Astrocyte of the spinal cord (primary cell): ENCODE measurements at regions not wholly inside any gene's neighbourhood (a gene's known extent, or its start where the extent isn't known, plus 50 kb on each side); places are given as distances from the start of the nearest gene placed in this dataset.
"Not testable (repeated sequence)": the region's sequence is repeated elsewhere in the genome, so short reads cannot be mapped to it uniquely, and the experiment has no call there.

Experiments used
- DNase-seq: peaks from one replicate; pipeline ENCODE4 v3.0.0; 2011; ENCODE audit warnings: low read depth, low spot score
- H3K4me3 ChIP-seq: 2 replicates; pipeline ENCODE4 v1.5.1; 2011; ENCODE audit warnings: low read depth, mild to moderate bottlenecking, low read length, moderate library complexity
- CTCF ChIP-seq: IDR thresholded peaks from 2 replicates; pipeline ENCODE4 v1.5.1; 2012; ENCODE audit warnings: low read depth, mild to moderate bottlenecking, low read length, inconsistent platforms
- in situ Hi-C: cut with HindIII; loops from 2 replicates; pipeline ENCODE4 v1.10.0; 2017; ENCODE audit warnings: low sequenced_read_pairs

- H3K4me3 ChIP-seq, DNase-seq, in situ Hi-C loops: not testable (repeated sequence)
These were observed 54.6 kb upstream of the CCDC80 start for GRCh38 chr3:112695377-112696108.

GRCh38 chr3:112694906-112695305 lies 54.0 kb upstream of the CCDC80 start:
- H3K4me3 ChIP-seq, in situ Hi-C loops, DNase-seq: not testable (repeated sequence)

- in situ Hi-C loops: no loop called here
- no peak for TF ChIP-seq CTCF
- no peak for DNase-seq
- H3K4me3 ChIP-seq: no peak overlapping the region
These were observed 52.2 kb upstream of the CCDC80 start for GRCh38 chr3:112693186-112693585.
